ENCODE measurements at regions not wholly inside any gene's neighbourhood (a gene's known extent, or its start where the extent isn't known, plus 50 kb on each side); places are given as distances from the start of the nearest gene placed in this dataset.
A peak's percentile ranks its signal among the peaks of the same experiment; 100 is the strongest.

DNA sequence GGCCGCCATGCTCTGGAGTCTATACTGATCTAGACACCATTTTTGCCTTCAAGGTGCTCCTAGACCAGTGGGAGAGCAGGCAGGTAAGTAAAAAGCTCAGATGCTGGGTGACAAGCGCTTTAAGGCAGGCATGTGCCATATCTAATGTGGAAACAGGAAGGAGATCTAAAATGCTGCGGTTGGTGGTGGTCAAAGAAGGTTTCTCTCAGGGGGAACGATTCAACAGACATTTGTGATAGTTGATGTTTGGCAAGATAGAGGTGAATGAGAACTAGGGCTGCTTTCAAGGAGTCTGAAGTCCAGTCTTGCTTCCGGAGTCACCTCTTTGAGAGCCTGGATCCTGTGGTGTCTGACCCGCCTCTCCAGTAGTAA, 146.2 kb upstream of the KLF4 start:
- Histone ChIP-seq H3K4me1 (ENCODE audit: control insufficient read depth in 5 of 5, insufficient read depth in 5 of 5, low read length in 5 of 5) (peaks cover 4 to 53% (median 21%) of the 10 kb centered on the region in 5 donors), H3K9ac (ENCODE audit: insufficient read depth in 1 of 2, low read length in 2 of 2) (no peak overlapping the region), H3K27ac (ENCODE audit: low read depth in 1 of 2, low read length in 1 of 2) (no peak overlapping the region), H3K4me3 (no peak overlapping the region), H3K36me3 (ENCODE audit: control insufficient read depth in 4 of 4, insufficient read depth in 4 of 4, low read length in 4 of 4) (no peaks in the 10 kb centered on the region), H3K9me3 (ENCODE audit: control insufficient read depth in 4 of 4, insufficient read depth in 3 of 4, low read length in 3 of 4) (no peaks in the 10 kb centered on the region), H3K27me3 (ENCODE audit: control insufficient read depth in 3 of 3, insufficient read depth in 3 of 3, low read length in 2 of 3) (no peaks in the 10 kb centered on the region)
- DNase-seq (no peak), ATAC-seq (ENCODE audit: insufficient read depth, low FRiP score) (no peak)
- WGBS, 2 donors: 48 to 78% methylated on average over 6 of the region's 6 CpGs
- TF ChIP-seq, protein P1, sequence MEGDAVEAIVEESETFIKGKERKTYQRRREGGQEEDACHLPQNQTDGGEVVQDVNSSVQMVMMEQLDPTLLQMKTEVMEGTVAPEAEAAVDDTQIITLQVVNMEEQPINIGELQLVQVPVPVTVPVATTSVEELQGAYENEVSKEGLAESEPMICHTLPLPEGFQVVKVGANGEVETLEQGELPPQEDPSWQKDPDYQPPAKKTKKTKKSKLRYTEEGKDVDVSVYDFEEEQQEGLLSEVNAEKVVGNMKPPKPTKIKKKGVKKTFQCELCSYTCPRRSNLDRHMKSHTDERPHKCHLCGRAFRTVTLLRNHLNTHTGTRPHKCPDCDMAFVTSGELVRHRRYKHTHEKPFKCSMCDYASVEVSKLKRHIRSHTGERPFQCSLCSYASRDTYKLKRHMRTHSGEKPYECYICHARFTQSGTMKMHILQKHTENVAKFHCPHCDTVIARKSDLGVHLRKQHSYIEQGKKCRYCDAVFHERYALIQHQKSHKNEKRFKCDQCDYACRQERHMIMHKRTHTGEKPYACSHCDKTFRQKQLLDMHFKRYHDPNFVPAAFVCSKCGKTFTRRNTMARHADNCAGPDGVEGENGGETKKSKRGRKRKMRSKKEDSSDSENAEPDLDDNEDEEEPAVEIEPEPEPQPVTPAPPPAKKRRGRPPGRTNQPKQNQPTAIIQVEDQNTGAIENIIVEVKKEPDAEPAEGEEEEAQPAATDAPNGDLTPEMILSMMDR (IDR thresholded peaks at IDR 0.05; ENCODE audit: control extremely low read depth, extremely low read depth): no peak

DNA sequence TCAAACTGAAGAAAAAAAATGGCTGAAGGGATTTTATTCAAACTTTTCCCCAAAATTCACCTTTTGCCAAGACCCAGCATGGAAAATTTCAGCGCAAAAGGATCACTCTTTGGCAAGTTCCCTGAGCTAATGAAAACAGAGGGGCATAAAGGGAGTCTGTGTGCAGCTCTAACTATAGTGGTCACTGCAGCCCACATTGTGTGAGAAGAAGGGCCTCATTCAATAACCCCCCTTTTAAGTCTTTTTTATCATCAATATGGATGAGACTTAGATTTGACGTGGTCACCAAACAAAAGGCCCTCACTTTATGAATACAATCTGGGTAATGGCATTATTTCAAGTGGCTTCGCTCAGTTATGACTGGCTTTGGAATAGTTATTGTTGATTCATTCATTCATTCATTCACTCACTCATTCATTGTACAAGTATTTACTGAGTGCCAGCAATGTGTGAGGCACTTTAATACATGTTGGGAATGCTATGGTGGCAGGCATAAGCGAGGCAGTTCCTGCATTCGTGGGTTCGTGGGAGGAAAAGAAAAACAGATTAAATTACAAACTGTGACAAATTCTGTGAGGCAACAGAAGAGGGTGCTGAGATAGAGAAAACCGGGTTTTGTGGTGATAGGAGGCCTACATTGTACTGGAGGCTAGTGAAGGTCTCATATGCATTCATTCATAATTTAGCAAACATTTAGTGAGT, 145.7 kb upstream of the KLF4 start:
- Histone ChIP-seq H3K27me3 (ENCODE audit: control insufficient read depth in 3 of 3, insufficient read depth in 3 of 3, low read length in 2 of 3) (no peaks in the 10 kb centered on the region), H3K36me3 (ENCODE audit: control insufficient read depth in 4 of 4, insufficient read depth in 4 of 4, low read length in 4 of 4) (no peaks in the 10 kb centered on the region), H3K9me3 (ENCODE audit: control insufficient read depth in 4 of 4, insufficient read depth in 3 of 4, low read length in 3 of 4) (no peaks in the 10 kb centered on the region), H3K9ac (ENCODE audit: insufficient read depth in 1 of 2, low read length in 2 of 2) (no peak overlapping the region), H3K4me1 (ENCODE audit: control insufficient read depth in 5 of 5, insufficient read depth in 5 of 5, low read length in 5 of 5) (peaks cover 4 to 53% (median 21%) of the 10 kb centered on the region in 5 donors), H3K27ac (ENCODE audit: low read depth in 1 of 2, low read length in 1 of 2) (no peak overlapping the region), H3K4me3 (no peak overlapping the region)
- ATAC-seq (ENCODE audit: insufficient read depth, low FRiP score): no peak
- no peak for DNase-seq
- WGBS, 2 donors: 60 to 82% methylated on average over 7 of the region's 7 CpGs
- TF ChIP-seq, protein P1 (IDR thresholded peaks at IDR 0.05; ENCODE audit: control extremely low read depth, extremely low read depth): no peak

DNA sequence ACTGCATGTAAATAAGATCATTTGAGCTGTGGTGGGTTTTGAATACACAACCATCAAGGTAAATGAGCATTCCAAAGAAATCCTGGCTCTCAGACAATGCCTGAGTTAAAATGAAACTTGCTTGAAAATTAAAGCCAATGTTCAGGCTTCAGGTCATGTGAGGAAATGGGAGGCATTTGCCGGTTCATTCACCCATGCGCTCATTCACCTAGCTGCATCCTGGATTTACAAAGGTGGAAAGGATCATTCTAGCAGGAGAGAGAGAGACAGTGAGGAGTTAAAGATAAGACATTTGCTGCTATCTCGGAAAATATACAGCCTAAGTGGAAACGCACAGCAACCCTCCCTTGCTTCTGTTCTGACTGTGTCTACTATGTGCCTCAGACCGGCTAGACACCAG, 143.8 kb upstream of the KLF4 start:
- no peaks in the 10 kb centered on the region for H3K9me3 ChIP-seq (ENCODE audit: control insufficient read depth in 4 of 4, insufficient read depth in 3 of 4, low read length in 3 of 4)
- H3K9ac ChIP-seq (ENCODE audit: insufficient read depth in 1 of 2, low read length in 2 of 2): peak overlapping the region in 1 of 2 donors; percentile 51
- TF ChIP-seq, protein P1 (IDR thresholded peaks at IDR 0.05; ENCODE audit: control extremely low read depth, extremely low read depth): no peak
- peaks cover 4 to 42% (median 16%) of the 10 kb centered on the region in 5 donors for H3K4me1 ChIP-seq (ENCODE audit: control insufficient read depth in 5 of 5, insufficient read depth in 5 of 5, low read length in 5 of 5)
- ATAC-seq (ENCODE audit: insufficient read depth, low FRiP score): no peak
- DNase-seq: no peak
- H3K4me3 ChIP-seq: no peak overlapping the region
- H3K27ac ChIP-seq (ENCODE audit: low read depth in 1 of 2, low read length in 1 of 2): no peak overlapping the region
- H3K36me3 ChIP-seq (ENCODE audit: control insufficient read depth in 4 of 4, insufficient read depth in 4 of 4, low read length in 4 of 4): no peaks in the 10 kb centered on the region
- H3K27me3 ChIP-seq (ENCODE audit: control insufficient read depth in 3 of 3, insufficient read depth in 3 of 3, low read length in 2 of 3): no peaks in the 10 kb centered on the region
- 64 to 75% methylated on average over 5 of the region's 5 CpGs for WGBS, 2 donors

DNA sequence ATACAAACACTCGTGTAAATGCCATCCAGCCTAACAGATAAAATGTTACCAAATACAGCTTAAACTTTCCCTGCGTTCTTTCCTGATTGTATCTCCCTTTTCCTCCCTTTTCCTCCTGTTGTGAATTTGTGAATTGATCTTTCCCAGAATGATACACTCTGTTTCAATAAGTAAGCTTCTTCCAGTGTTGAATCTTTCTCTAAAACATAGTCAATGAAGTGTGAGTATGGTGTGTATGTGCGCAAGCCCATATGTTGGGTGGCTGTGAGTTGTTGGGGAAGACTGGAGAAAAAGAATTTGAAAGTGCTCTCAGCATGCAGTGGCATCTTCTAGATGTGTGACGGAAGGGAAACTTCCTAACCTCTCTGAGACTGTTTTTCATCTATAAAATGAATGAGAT, 143.1 kb upstream of the KLF4 start:
- Histone ChIP-seq H3K27me3 (ENCODE audit: control insufficient read depth in 3 of 3, insufficient read depth in 3 of 3, low read length in 2 of 3) (no peaks in the 10 kb centered on the region), H3K9me3 (ENCODE audit: control insufficient read depth in 4 of 4, insufficient read depth in 3 of 4, low read length in 3 of 4) (no peaks in the 10 kb centered on the region), H3K36me3 (ENCODE audit: control insufficient read depth in 4 of 4, insufficient read depth in 4 of 4, low read length in 4 of 4) (no peaks in the 10 kb centered on the region), H3K9ac (ENCODE audit: insufficient read depth in 1 of 2, low read length in 2 of 2) (peak overlapping the region in 1 of 2 donors; percentile 85), H3K4me3 (no peak overlapping the region), H3K27ac (ENCODE audit: low read depth in 1 of 2, low read length in 1 of 2) (no peak overlapping the region), H3K4me1 (ENCODE audit: control insufficient read depth in 5 of 5, insufficient read depth in 5 of 5, low read length in 5 of 5) (peaks cover 4 to 42% (median 14%) of the 10 kb centered on the region in 5 donors)
- TF ChIP-seq, protein P1 (IDR thresholded peaks at IDR 0.05; ENCODE audit: control extremely low read depth, extremely low read depth): no peak
- 80 to 86% methylated on average over 4 of the region's 4 CpGs for WGBS, 2 donors
- DNase-seq: peak in 2 of 3 donors; percentile 60 to 74
- no peak for ATAC-seq (ENCODE audit: insufficient read depth, low FRiP score)
